ENCODE measurements at regions not wholly inside any gene's neighbourhood (a gene's known extent, or its start where the extent isn't known, plus 50 kb on each side); places are given as distances from the start of the nearest gene placed in this dataset.
"Not testable (repeated sequence)": the region's sequence is repeated elsewhere in the genome, so short reads cannot be mapped to it uniquely, and the experiment has no call there.

GRCh38 chr17:34039759-34040555, 215.1 kb upstream of the CCL2 start:
- peak; percentile 17 for DNase-seq

GRCh38 chr17:34045990-34046389, 209.1 kb upstream of the CCL2 start:
- no peak for DNase-seq

GRCh38 chr17:34051046-34051445, 204.0 kb upstream of the CCL2 start:
- DNase-seq, result no peak

GRCh38 chr17:34054495-34054894, 200.6 kb upstream of the CCL2 start:
- DNase-seq, result no peak

- DNase-seq, result no peak
These were observed 199.5 kb upstream of the CCL2 start for GRCh38 chr17:34055606-34056005.

GRCh38 chr17:34059423-34060220, 195.5 kb upstream of the CCL2 start:
- DNase-seq, result no peak

GRCh38 chr17:34066528-34066927, 188.6 kb upstream of the CCL2 start:
- no peak for DNase-seq

GRCh38 chr17:34067011-34067410, 188.1 kb upstream of the CCL2 start:
- no peak for DNase-seq

- DNase-seq, result no peak
These were observed 186.5 kb upstream of the CCL2 start for GRCh38 chr17:34068571-34068970.

- no peak for DNase-seq
These were observed 184.4 kb upstream of the CCL2 start for GRCh38 chr17:34070712-34071111.

GRCh38 chr17:34071886-34072420, 183.1 kb upstream of the CCL2 start:
- DNase-seq, result no peak

GRCh38 chr17:34075076-34075475, 180.0 kb upstream of the CCL2 start:
- DNase-seq, result no peak

GRCh38 chr17:34076743-34077631, 178.1 kb upstream of the CCL2 start:
- DNase-seq, result no peak

- no peak for DNase-seq
These were observed 173.8 kb upstream of the CCL2 start for GRCh38 chr17:34081269-34081668.

GRCh38 chr17:34082404-34082803, 172.7 kb upstream of the CCL2 start:
- no peak for DNase-seq

GRCh38 chr17:34089042-34089441, 166.0 kb upstream of the CCL2 start:
- not testable (repeated sequence) for DNase-seq

GRCh38 chr17:34090593-34090992, 164.5 kb upstream of the CCL2 start:
- DNase-seq, result no peak

GRCh38 chr17:34091975-34092374, 163.1 kb upstream of the CCL2 start:
- no peak for DNase-seq

GRCh38 chr17:34095106-34095505, 160.0 kb upstream of the CCL2 start:
- no peak for DNase-seq

GRCh38 chr17:34098699-34099098, 156.4 kb upstream of the CCL2 start:
- DNase-seq, result no peak

GRCh38 chr17:34099859-34100515, 155.1 kb upstream of the CCL2 start:
- DNase-seq, result no peak

- no peak for DNase-seq
These were observed 148.1 kb upstream of the CCL2 start for GRCh38 chr17:34107019-34107418.

Measured in activated CD8-positive, alpha-beta memory T cell treated with anti-CD3 and anti-CD28 coated beads, Interleukin-2, amount 50 U/mL, for 4 hours (primary cell).